Uterus (tissue), 3 donors: ENCODE measurements at regions not wholly inside any gene's neighbourhood (a gene's known extent, or its start where the extent isn't known, plus 50 kb on each side); places are given as distances from the start of the nearest gene placed in this dataset.

ENCODE experiments used
- DNase-seq, 2 donors: peaks; one replicate each; pipeline ENCODE4 v3.0.0-alpha.2; 2019 to 2020
- H3K27ac ChIP-seq, 2 donors: fragments of 200-600 bp; sonication (generic); 1 replicate in 1 of 2; 2 replicates in 1 of 2; pipeline ENCODE4 v1.5.1; 2016 to 2018
- H3K27me3 ChIP-seq, 2 donors: fragments of 200-600 bp; sonication (generic); one replicate each; pipeline ENCODE4 v1.5.1; 2018 to 2019; ENCODE audit warnings: control low read depth in 1 of 2
- H3K36me3 ChIP-seq, 2 donors: fragments of 200-600 bp; sonication (generic); one replicate each; pipeline ENCODE4 v1.5.1; 2019; ENCODE audit warnings: control low read depth in 1 of 2
- H3K4me1 ChIP-seq, 2 donors: fragments of 200-600 bp; sonication (generic); one replicate each; pipeline ENCODE4 v1.5.1; 2018 to 2019; ENCODE audit warnings: control low read depth in 1 of 2
- H3K4me3 ChIP-seq, 2 donors: fragments of 200-600 bp; sonication (generic); 1 replicate in 1 of 2; 2 replicates in 1 of 2; pipeline ENCODE4 v1.5.1; 2018 to 2019; ENCODE audit warnings: mild to moderate bottlenecking in 1 of 2
- H3K9me3 ChIP-seq, 2 donors: fragments of 200-600 bp; sonication (generic); one replicate each; pipeline ENCODE4 v1.5.1; 2019; ENCODE audit warnings: control low read depth in 1 of 2
- CTCF ChIP-seq, 4 experiments: fragments of 200-600 bp in 2 of 4; fragments of 450-650 bp in 2 of 4; sonication (generic) in 2 of 4; IDR thresholded peaks; one replicate each; pipeline ENCODE4 v1.5.1; 2016 to 2019; ENCODE audit warnings: antibody characterized with exemption in 4 of 4, mild to moderate bottlenecking in 2 of 4, moderate library complexity in 1 of 4
- POLR2A ChIP-seq, 2 donors: fragments of 450-650 bp; IDR thresholded peaks; one replicate each; pipeline ENCODE4 v1.6.1; 2016; ENCODE audit warnings: antibody characterized with exemption in 2 of 2, mild to moderate bottlenecking in 1 of 2, moderate library complexity in 1 of 2
- intact Hi-C: fragments of 100-400 bp; cut with DNase I; formaldehyde crosslinking; loops from one replicate; pipeline ENCODE4 v1.15.1; 2023; ENCODE audit warnings: low total_unique reads
- donor health status: DM: yes; HTN: yes; CAD: no.

GRCh38 chr2:12321886-12322285 is 394.9 kb upstream of the TRIB2 start:
- intact Hi-C loops: loop anchor here (10.0 kb wide), 1 partner anchor 383 kb away; no protein-coding TSS in a partner anchor
- Histone ChIP-seq H3K4me1 (no peaks in the 10 kb centered on the region), H3K27ac (peak overlapping the region; percentile 78 to 88), H3K27me3 (no peaks in the 10 kb centered on the region), H3K9me3 (no peaks in the 10 kb centered on the region), H3K36me3 (no peaks in the 10 kb centered on the region), H3K4me3 (no peak overlapping the region)
- DNase-seq: no peak
- no peak for TF ChIP-seq CTCF (IDR thresholded peaks at IDR 0.05)
- TF ChIP-seq POLR2A (IDR thresholded peaks at IDR 0.05): no peak

- intact Hi-C loops: loop anchor here (10.0 kb wide), 1 partner anchor 379 kb away; no protein-coding TSS in a partner anchor
- no peak for DNase-seq
- H3K27ac ChIP-seq: no peak overlapping the region
Measured at GRCh38 chr2:12325806-12326205, 390.9 kb upstream of the TRIB2 start.

GRCh38 chr2:12326449-12327190 is 390.1 kb upstream of the TRIB2 start:
- H3K4me1 ChIP-seq: no peaks in the 10 kb centered on the region
- no peak for DNase-seq
- no peaks in the 10 kb centered on the region for H3K9me3 ChIP-seq
- H3K27ac ChIP-seq: no peak overlapping the region
- intact Hi-C loops: loop anchor here (10.0 kb wide), 1 partner anchor 378 kb away; no protein-coding TSS in a partner anchor
- no peaks in the 10 kb centered on the region for H3K36me3 ChIP-seq
- H3K27me3 ChIP-seq: no peaks in the 10 kb centered on the region
- H3K4me3 ChIP-seq: no peak overlapping the region
- TF ChIP-seq CTCF (IDR thresholded peaks at IDR 0.05): no peak
- TF ChIP-seq POLR2A (IDR thresholded peaks at IDR 0.05): no peak

More at GRCh38 chr2:12325806-12326205, 390.9 kb upstream of the TRIB2 start:
- no peaks in the 10 kb centered on the region for H3K4me1 ChIP-seq
- no peak overlapping the region for H3K4me3 ChIP-seq
- no peaks in the 10 kb centered on the region for H3K9me3 ChIP-seq
- no peaks in the 10 kb centered on the region for H3K27me3 ChIP-seq
- TF ChIP-seq POLR2A (IDR thresholded peaks at IDR 0.05) (no peak), CTCF (IDR thresholded peaks at IDR 0.05) (no peak)
- H3K36me3 ChIP-seq: no peaks in the 10 kb centered on the region

GRCh38 chr2:12330916-12331315 is 385.8 kb upstream of the TRIB2 start:
- no peaks in the 10 kb centered on the region for H3K27me3 ChIP-seq
- no peaks in the 10 kb centered on the region for H3K36me3 ChIP-seq
- intact Hi-C loops: no loop called here
- TF ChIP-seq POLR2A (IDR thresholded peaks at IDR 0.05) (no peak), CTCF (IDR thresholded peaks at IDR 0.05) (no peak)
- H3K4me3 ChIP-seq: no peak overlapping the region
- H3K27ac ChIP-seq: no peak overlapping the region
- DNase-seq: no peak
- H3K9me3 ChIP-seq: no peaks in the 10 kb centered on the region
- H3K4me1 ChIP-seq: no peaks in the 10 kb centered on the region

GRCh38 chr2:12331698-12332097 is 385.0 kb upstream of the TRIB2 start:
- H3K9me3 ChIP-seq: no peaks in the 10 kb centered on the region
- intact Hi-C loops: no loop called here
- H3K36me3 ChIP-seq: no peaks in the 10 kb centered on the region
- H3K27ac ChIP-seq: no peak overlapping the region
- H3K27me3 ChIP-seq: no peaks in the 10 kb centered on the region
- no peak for DNase-seq
- H3K4me3 ChIP-seq: no peak overlapping the region
- TF ChIP-seq CTCF (IDR thresholded peaks at IDR 0.05) (no peak), POLR2A (IDR thresholded peaks at IDR 0.05) (no peak)
- H3K4me1 ChIP-seq: no peaks in the 10 kb centered on the region
